Caco-2 (cell line): ENCODE measurements at regions not wholly inside any gene's neighbourhood (a gene's known extent, or its start where the extent isn't known, plus 50 kb on each side); places are given as distances from the start of the nearest gene placed in this dataset.

Experiments used
- BruUV-seq: library from RNA; stranded (reverse); fragments of 400-500 nt; replicated peaks from 2 replicates; lab custom pipeline; 2021; lab: Mats Ljungman, UMichigan
- CTCF ChIA-PET: fragments of 300-600 bp; sonication (Branson Sonifier 250); formaldehyde crosslinking; loops from one replicate; lab custom pipeline; 2022; ENCODE audit warnings: antibody characterized with exemption; lab: Charles Lee
- POLR2A ChIA-PET: fragments of 300-600 bp; sonication (Branson Sonifier 250); formaldehyde crosslinking; loops from one replicate; lab custom pipeline; 2022; ENCODE audit warnings: antibody characterized with exemption; lab: Charles Lee
- DNase-seq, 2 experiments: peaks; one replicate each; pipeline versions ENCODE4 v3.0.0 to v3.0.0-alpha.2; 2020 to 2022
- H3K27me3 ChIP-seq: replicated peaks from 2 replicates; pipeline ENCODE4 v1.6.0; 2011; ENCODE audit warnings: low read length; ENCODE audit not compliant: control insufficient read depth, insufficient read depth
- H3K36me3 ChIP-seq: 2 replicates; pipeline ENCODE4 v1.5.1; 2011; ENCODE audit warnings: low read length; ENCODE audit not compliant: control insufficient read depth, insufficient read depth
- H3K4me1 ChIP-seq: fragments of 250-450 bp; sonication (Bioruptor Pico); 2 replicates; pipeline ENCODE4 v1.5.1; 2020; ENCODE audit warnings: mild to moderate bottlenecking
- H3K4me3 ChIP-seq: 2 replicates; pipeline ENCODE4 v1.5.1; 2011; ENCODE audit warnings: low read depth, mild to moderate bottlenecking, control low read depth, low read length
- H3K9me3 ChIP-seq: fragments of 250-450 bp; sonication (Bioruptor Pico); 2 replicates; pipeline ENCODE4 v1.5.1; 2020; ENCODE audit warnings: mild to moderate bottlenecking, moderate library complexity
- H3K27ac Mint-ChIP-seq: one replicate; pipeline ENCODE4 v1.8.0; 2022; ENCODE audit warnings: mixed read lengths; ENCODE audit not compliant: unreplicated experiment
- H3K27me3 Mint-ChIP-seq: one replicate; pipeline ENCODE4 v1.8.0; 2022; ENCODE audit warnings: mixed read lengths; ENCODE audit not compliant: insufficient read depth, unreplicated experiment
- H3K36me3 Mint-ChIP-seq: one replicate; pipeline ENCODE4 v1.8.0; 2022; ENCODE audit warnings: mild to moderate bottlenecking, mixed read lengths; ENCODE audit not compliant: insufficient read depth, unreplicated experiment
- H3K4me1 Mint-ChIP-seq: one replicate; pipeline ENCODE4 v1.8.0; 2022; ENCODE audit warnings: low read depth, mixed read lengths; ENCODE audit not compliant: unreplicated experiment
- H3K4me3 Mint-ChIP-seq: one replicate; pipeline ENCODE4 v1.8.0; 2022; ENCODE audit warnings: mild to moderate bottlenecking, moderate library complexity, mixed read lengths; ENCODE audit not compliant: unreplicated experiment
- H3K9me3 Mint-ChIP-seq: one replicate; pipeline ENCODE4 v1.8.0; 2022; ENCODE audit warnings: mixed read lengths; ENCODE audit not compliant: unreplicated experiment
- CTCF ChIP-seq, 2 experiments: fragments of 200-600 bp in 1 of 2; IDR thresholded peaks; 1 replicate in 1 of 2; 2 replicates in 1 of 2; pipeline versions ENCODE4 v1.5.1 to v1.8.0; 2011 to 2022; ENCODE audit warnings: antibody characterized with exemption in 1 of 2, control low read depth in 1 of 2, inconsistent platforms in 1 of 2, low read depth in 1 of 2, low read length in 1 of 2, mild to moderate bottlenecking in 1 of 2, moderate library complexity in 1 of 2; ENCODE audit not compliant: insufficient read depth in 1 of 2, severe bottlenecking in 1 of 2, unreplicated experiment in 1 of 2
- intact Hi-C: fragments of 100-400 bp; cut with micrococcal nuclease; formaldehyde crosslinking; loops from one replicate; pipeline ENCODE4 v1.10.0; 2022; ENCODE audit not compliant: unreplicated experiment

- Mint-ChIP-seq H3K27me3 (peaks cover 12% of the 10 kb centered on the region), H3K9me3 (no peaks in the 10 kb centered on the region), H3K36me3 (no peaks in the 10 kb centered on the region), H3K4me3 (no peak overlapping the region), H3K4me1 (peaks cover 7% of the 10 kb centered on the region), H3K27ac (no peak overlapping the region)
- ChIA-PET POLR2A (no interaction called here), CTCF (no interaction called here)
- no TSS peak for BruUV-seq
- intact Hi-C loops, result no loop called here
- H3K4me3 ChIP-seq, result no peak overlapping the region
- H3K4me1 ChIP-seq, result peaks cover 3% of the 10 kb centered on the region; the same call in 1 of the 2 replicates
- H3K27me3 ChIP-seq, result no peaks in the 10 kb centered on the region
- H3K9me3 ChIP-seq, result peaks cover 5% of the 10 kb centered on the region; the same call in 1 of the 2 replicates
- H3K36me3 ChIP-seq, result no peaks in the 10 kb centered on the region
- DNase-seq, result no peak
- no peak for TF ChIP-seq CTCF (IDR thresholded peaks at IDR 0.05; ENCODE audit: insufficient read depth in 1 of 2, low read depth in 1 of 2, low read length in 1 of 2, severe bottlenecking in 1 of 2, unreplicated experiment in 1 of 2)
These were observed 79.3 kb upstream of the PRR5 start for GRCh38 chr22:44622679-44623078.

GRCh38 chr22:44622147-44622427 lies 79.9 kb upstream of the PRR5 start:
- ChIA-PET POLR2A (no interaction called here), CTCF (no interaction called here)
- Histone ChIP-seq H3K4me1 (peaks cover 3% of the 10 kb centered on the region; the same call in 1 of the 2 replicates), H3K27me3 (no peaks in the 10 kb centered on the region), H3K36me3 (no peaks in the 10 kb centered on the region), H3K9me3 (peaks cover 5% of the 10 kb centered on the region; the same call in 1 of the 2 replicates), H3K4me3 (no peak overlapping the region)
- no peak for DNase-seq
- Mint-ChIP-seq H3K36me3 (no peaks in the 10 kb centered on the region), H3K27me3 (peaks cover 7% of the 10 kb centered on the region), H3K27ac (no peak overlapping the region), H3K4me1 (peaks cover 7% of the 10 kb centered on the region), H3K4me3 (no peak overlapping the region), H3K9me3 (no peaks in the 10 kb centered on the region)
- intact Hi-C loops, result no loop called here
- no peak for TF ChIP-seq CTCF (IDR thresholded peaks at IDR 0.05; ENCODE audit: insufficient read depth in 1 of 2, low read depth in 1 of 2, low read length in 1 of 2, severe bottlenecking in 1 of 2, unreplicated experiment in 1 of 2)
- no TSS peak for BruUV-seq

- no peak for TF ChIP-seq CTCF (IDR thresholded peaks at IDR 0.05; ENCODE audit: insufficient read depth in 1 of 2, low read depth in 1 of 2, low read length in 1 of 2, severe bottlenecking in 1 of 2, unreplicated experiment in 1 of 2)
- no peaks in the 10 kb centered on the region for H3K9me3 Mint-ChIP-seq
- no TSS peak for BruUV-seq
- H3K27me3 Mint-ChIP-seq, result peaks cover 7% of the 10 kb centered on the region
- H3K4me3 Mint-ChIP-seq, result no peak overlapping the region
- Histone ChIP-seq H3K4me1 (peaks cover 3% of the 10 kb centered on the region; the same call in 1 of the 2 replicates), H3K27me3 (no peaks in the 10 kb centered on the region), H3K36me3 (no peaks in the 10 kb centered on the region), H3K9me3 (peaks cover 5% of the 10 kb centered on the region; the same call in 1 of the 2 replicates), H3K4me3 (no peak overlapping the region)
- H3K27ac Mint-ChIP-seq, result no peak overlapping the region
- CTCF ChIA-PET, result no interaction called here
- POLR2A ChIA-PET, result no interaction called here
- no peaks in the 10 kb centered on the region for H3K36me3 Mint-ChIP-seq
- no peak for DNase-seq
- H3K4me1 Mint-ChIP-seq, result peaks cover 7% of the 10 kb centered on the region
- intact Hi-C loops, result no loop called here
These were observed 80.4 kb upstream of the PRR5 start for GRCh38 chr22:44621401-44622146.
